GM18909 (cell line): ENCODE measurements at regions not wholly inside any gene's neighbourhood (a gene's known extent, or its start where the extent isn't known, plus 50 kb on each side); places are given as distances from the start of the nearest gene placed in this dataset.
"Not testable (repeated sequence)": the region's sequence is repeated elsewhere in the genome, so short reads cannot be mapped to it uniquely, and the experiment has no call there.

Source experiments
- ATAC-seq: cut with Tn5 transposase; IDR thresholded peaks from one replicate; pipeline ENCODE4 v1.9.1; 2021; ENCODE audit warnings: mild to moderate bottlenecking; ENCODE audit not compliant: unreplicated experiment, poor library complexity

- ATAC-seq: not testable (repeated sequence)
Measured at GRCh38 chr21:6058997-6059396, 4462.4 kb upstream of the TPTE start.

- not testable (repeated sequence) for ATAC-seq
Measured at GRCh38 chr21:6060054-6060681, 4461.2 kb upstream of the TPTE start.

GRCh38 chr21:6066320-6066985 lies 4454.9 kb upstream of the TPTE start:
- not testable (repeated sequence) for ATAC-seq

- ATAC-seq: not testable (repeated sequence)
Measured at GRCh38 chr21:6068098-6068831, 4453.1 kb upstream of the TPTE start.

- ATAC-seq: not testable (repeated sequence)
Measured at GRCh38 chr21:6070213-6070612, 4451.2 kb upstream of the TPTE start.

GRCh38 chr21:6072691-6073090 lies 4448.7 kb upstream of the TPTE start:
- not testable (repeated sequence) for ATAC-seq

GRCh38 chr21:6073993-6074705 lies 4447.2 kb upstream of the TPTE start:
- not testable (repeated sequence) for ATAC-seq

- ATAC-seq: not testable (repeated sequence)
Measured at GRCh38 chr21:6074935-6075334, 4446.4 kb upstream of the TPTE start.

- not testable (repeated sequence) for ATAC-seq
Measured at GRCh38 chr21:6075627-6076208, 4445.7 kb upstream of the TPTE start.

- not testable (repeated sequence) for ATAC-seq
Measured at GRCh38 chr21:6077358-6077757, 4444.0 kb upstream of the TPTE start.

GRCh38 chr21:6078902-6079301 lies 4442.5 kb upstream of the TPTE start:
- not testable (repeated sequence) for ATAC-seq

GRCh38 chr21:6080941-6081655 lies 4440.3 kb upstream of the TPTE start:
- not testable (repeated sequence) for ATAC-seq

- not testable (repeated sequence) for ATAC-seq
Measured at GRCh38 chr21:6082166-6082565, 4439.2 kb upstream of the TPTE start.

- not testable (repeated sequence) for ATAC-seq
Measured at GRCh38 chr21:6083574-6084120, 4437.7 kb upstream of the TPTE start.

- ATAC-seq: not testable (repeated sequence)
Measured at GRCh38 chr21:6086038-6086437, 4435.3 kb upstream of the TPTE start.

- ATAC-seq: not testable (repeated sequence)
Measured at GRCh38 chr21:6087579-6088178, 4433.7 kb upstream of the TPTE start.

GRCh38 chr21:6090286-6090908 lies 4431.0 kb upstream of the TPTE start:
- not testable (repeated sequence) for ATAC-seq

GRCh38 chr21:6091335-6092027 lies 4429.9 kb upstream of the TPTE start:
- not testable (repeated sequence) for ATAC-seq
